AG09319 (cell line): ENCODE measurements at regions not wholly inside any gene's neighbourhood (a gene's known extent, or its start where the extent isn't known, plus 50 kb on each side); places are given as distances from the start of the nearest gene placed in this dataset.

Source experiments
- DNase-seq: peaks from one replicate; pipeline ENCODE4 v3.0.0-alpha.2; 2010; ENCODE audit warnings: low read depth; ENCODE audit errors: extremely low read depth
- TF ChIP-seq, protein P1 (sequence below): IDR thresholded peaks from 2 replicates; pipeline ENCODE4 v1.5.1; 2011; ENCODE audit warnings: low read depth, mild to moderate bottlenecking, inconsistent platforms, low read length, moderate library complexity

DNA sequence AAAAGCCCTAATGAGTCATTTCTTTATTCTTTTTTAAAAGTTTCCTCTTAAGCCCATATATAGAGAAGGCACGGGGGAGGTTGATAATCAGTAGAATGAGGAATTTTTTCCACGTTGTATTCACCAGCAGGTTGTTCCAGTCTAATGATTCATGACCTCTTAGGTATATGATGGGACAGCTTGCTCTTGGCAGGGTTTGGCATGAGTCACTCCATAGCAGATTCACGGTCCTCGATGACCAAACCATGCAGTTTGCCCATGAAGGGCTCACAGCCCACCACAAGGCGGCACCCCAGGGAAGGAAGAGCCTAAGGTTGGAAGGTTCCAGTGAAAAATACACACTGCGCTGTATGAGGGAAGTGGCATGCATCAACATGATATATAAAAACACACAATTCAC lies 623.8 kb upstream of the DIPK2B start:
- TF ChIP-seq, protein P1, sequence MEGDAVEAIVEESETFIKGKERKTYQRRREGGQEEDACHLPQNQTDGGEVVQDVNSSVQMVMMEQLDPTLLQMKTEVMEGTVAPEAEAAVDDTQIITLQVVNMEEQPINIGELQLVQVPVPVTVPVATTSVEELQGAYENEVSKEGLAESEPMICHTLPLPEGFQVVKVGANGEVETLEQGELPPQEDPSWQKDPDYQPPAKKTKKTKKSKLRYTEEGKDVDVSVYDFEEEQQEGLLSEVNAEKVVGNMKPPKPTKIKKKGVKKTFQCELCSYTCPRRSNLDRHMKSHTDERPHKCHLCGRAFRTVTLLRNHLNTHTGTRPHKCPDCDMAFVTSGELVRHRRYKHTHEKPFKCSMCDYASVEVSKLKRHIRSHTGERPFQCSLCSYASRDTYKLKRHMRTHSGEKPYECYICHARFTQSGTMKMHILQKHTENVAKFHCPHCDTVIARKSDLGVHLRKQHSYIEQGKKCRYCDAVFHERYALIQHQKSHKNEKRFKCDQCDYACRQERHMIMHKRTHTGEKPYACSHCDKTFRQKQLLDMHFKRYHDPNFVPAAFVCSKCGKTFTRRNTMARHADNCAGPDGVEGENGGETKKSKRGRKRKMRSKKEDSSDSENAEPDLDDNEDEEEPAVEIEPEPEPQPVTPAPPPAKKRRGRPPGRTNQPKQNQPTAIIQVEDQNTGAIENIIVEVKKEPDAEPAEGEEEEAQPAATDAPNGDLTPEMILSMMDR: peak; percentile 76
- peak; percentile 62 for DNase-seq

DNA sequence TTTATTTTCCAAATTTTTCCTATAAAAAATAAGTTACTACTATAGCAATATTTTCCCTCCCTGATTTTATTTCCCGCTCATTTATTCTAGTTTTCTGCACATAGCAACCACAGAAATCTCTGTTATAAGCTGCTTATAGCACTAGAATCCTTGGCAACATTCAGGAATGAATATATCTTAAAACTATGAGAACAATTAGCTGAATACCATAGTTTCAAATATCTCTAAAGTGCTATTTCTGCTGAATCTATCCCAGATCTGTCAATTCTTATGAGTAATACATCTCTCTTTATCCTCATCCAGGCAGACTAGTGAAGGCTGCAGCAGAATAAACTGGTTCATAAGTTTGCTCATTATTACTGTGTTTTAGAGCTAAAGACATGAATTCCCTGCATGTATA lies 622.9 kb upstream of the DIPK2B start:
- TF ChIP-seq, protein P1: no peak
- DNase-seq: no peak

DNA sequence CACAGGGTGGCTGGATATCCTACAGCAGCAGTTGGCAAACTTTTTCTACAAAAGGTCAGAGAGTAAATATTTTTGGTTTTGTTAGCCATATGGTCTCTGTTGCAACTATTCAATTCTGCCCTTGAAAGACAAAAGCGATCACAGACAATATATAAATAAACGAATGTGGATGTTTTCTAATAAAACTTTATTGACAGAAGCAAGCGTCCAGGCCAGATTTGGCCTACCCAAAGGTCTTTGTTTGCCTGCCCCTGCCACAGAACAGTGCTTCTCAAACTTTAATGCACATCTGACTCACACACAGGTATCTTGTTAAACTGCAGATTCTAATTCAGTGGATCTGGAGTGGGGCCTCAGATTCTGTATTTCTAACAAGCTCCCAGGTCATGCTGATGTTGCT lies 621.4 kb upstream of the DIPK2B start:
- DNase-seq: no peak
- TF ChIP-seq, protein P1: no peak

DNA sequence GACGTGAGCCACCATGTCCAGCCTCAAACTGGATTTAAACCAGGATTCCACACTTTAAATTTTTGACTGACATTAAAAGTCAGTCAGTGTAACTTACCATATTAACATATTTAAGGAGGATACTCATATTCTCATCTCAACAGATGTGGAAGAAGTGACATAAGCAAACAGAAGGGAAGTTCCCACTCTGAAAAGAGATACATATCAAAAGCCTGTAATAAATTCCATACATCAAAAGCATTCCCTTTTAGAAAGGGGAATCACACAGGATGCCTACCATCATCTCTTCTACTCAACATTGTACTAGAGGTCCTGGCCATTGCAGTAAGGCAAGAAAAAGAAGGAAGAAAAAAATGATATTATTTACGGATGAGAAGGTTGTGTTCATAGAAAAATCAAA lies 618.2 kb upstream of the DIPK2B start:
- TF ChIP-seq, protein P1: no peak
- DNase-seq: no peak

DNA sequence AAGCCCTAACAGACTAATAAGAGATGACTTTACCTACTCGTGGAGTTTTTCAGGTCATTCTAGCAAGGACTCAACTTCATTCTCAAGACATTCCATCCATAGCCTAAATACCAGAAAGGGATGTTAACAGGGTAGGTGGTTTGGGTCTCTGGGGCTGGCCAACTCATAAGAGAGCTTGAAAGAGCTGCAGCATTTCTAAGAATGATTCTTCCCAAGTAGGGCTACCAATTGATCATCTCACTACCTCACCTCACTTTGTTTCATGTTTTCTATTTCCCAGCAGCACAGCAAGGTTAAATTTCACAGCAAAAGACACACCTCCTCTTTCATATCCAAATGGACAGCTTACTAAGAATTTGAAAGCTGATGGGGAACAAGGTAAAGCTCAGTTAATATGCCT lies 614.8 kb upstream of the DIPK2B start:
- TF ChIP-seq, protein P1: no peak
- no peak for DNase-seq

DNA sequence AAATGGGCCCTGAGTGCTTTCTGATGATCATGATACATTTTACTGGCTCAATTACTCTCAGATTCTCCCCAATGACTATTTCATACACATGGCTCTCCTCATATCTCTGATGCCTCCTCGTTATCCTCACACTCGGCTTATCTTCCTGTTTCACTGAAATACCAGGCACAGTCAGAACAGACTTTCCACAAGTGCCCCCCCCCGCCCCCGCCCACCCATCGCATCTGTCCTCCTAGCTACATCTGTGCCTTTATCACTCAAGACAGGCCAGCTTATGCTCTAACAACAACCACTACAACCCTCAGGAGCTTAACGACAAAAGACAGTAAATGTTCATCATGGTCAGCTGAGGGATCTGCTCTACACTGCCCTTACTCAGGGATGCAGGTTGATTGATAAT lies 610.6 kb upstream of the DIPK2B start:
- DNase-seq: no peak
- TF ChIP-seq, protein P1: no peak

DNA sequence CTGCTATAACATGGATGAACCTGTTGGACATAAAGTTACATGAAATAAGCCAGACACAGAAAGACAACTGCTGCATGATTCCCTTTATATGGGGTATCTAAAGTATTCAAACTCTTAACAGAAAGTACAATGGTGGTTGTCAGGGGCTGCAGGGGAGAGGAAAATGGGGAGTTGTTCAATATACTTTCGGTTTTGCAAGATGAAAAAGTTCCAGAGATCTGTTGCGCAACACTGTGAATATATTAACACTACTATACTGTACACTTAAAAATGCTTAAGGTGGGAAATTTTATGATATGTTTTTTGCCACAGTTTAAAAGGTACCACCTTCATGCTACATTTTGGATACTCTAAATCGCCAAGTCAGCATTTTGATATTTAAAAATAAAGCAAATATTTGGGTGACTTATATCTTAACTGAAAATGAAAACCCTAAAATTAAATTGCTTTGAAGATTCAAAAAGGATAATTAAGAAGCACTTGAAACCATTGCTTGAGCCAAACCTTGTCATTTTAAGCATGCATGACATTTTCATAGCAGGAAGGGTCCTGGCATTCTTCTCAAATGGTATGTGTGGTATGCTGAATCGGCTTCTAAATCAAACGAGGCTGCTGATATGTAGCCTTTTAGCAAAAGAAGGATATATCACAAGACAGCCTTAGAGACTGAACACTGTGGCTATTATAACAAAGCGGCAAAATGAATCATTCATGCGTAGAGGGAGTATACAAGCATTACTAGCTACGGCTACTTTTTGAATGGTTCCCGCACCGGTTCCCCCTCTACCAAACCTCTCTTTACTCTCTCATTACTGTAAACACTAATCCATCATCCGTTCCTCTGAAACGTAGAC lies 607.1 kb upstream of the DIPK2B start:
- no peak for DNase-seq

More for the DNA sequence above, 607.1 kb upstream of the DIPK2B start:
- TF ChIP-seq, protein P1: no peak
